ENCODE measurements at regions not wholly inside any gene's neighbourhood (a gene's known extent, or its start where the extent isn't known, plus 50 kb on each side); places are given as distances from the start of the nearest gene placed in this dataset.

- TF ChIP-seq CTCF (conservative IDR thresholded peaks at IDR 0.05; ENCODE audit: low read length), result no peak
- no peak for TF ChIP-seq EZH2phosphoT487 (IDR thresholded peaks at IDR 0.05; ENCODE audit: borderline replicate concordance, low read depth, low read length)
These were observed 203.2 kb upstream of the DGKB start for GRCh38 chr7:15105711-15106110.

Data from OCI-LY7 (cell line).